Natural killer cell (primary cell): ENCODE measurements at regions not wholly inside any gene's neighbourhood (a gene's known extent, or its start where the extent isn't known, plus 50 kb on each side); places are given as distances from the start of the nearest gene placed in this dataset.

ENCODE experiments used
- ATAC-seq, 3 donors: fragments of 150-1000 bp in 2 of 3; fragments of 200-7000 bp in 1 of 3; cut with Tn5 transposase; 1 replicate in 1 of 3; 2 replicates in 2 of 3; pipeline ENCODE4 v1.10.0; 2021; ENCODE audit warnings: mild to moderate bottlenecking in 2 of 3, moderate library complexity in 2 of 3
- DNase-seq, 2 donors: peaks; one replicate each; pipeline versions ENCODE4 v3.0.0 to v3.0.0-alpha.2; 2013 to 2021; ENCODE audit warnings: mixed read lengths in 1 of 2
- H3K27ac ChIP-seq: one replicate; pipeline ENCODE4 v1.5.1; 2013; ENCODE audit warnings: mild to moderate bottlenecking, low read length
- H3K27me3 ChIP-seq: one replicate; pipeline ENCODE4 v1.6.1; 2013; ENCODE audit warnings: low read length; ENCODE audit not compliant: control insufficient read depth, insufficient read depth
- H3K36me3 ChIP-seq: one replicate; pipeline ENCODE4 v1.6.1; 2013; ENCODE audit warnings: low read length; ENCODE audit not compliant: control insufficient read depth, insufficient read depth
- H3K4me1 ChIP-seq: one replicate; pipeline ENCODE4 v1.6.1; 2013; ENCODE audit warnings: low read length; ENCODE audit not compliant: control insufficient read depth, insufficient read depth
- H3K4me3 ChIP-seq: one replicate; pipeline ENCODE4 v1.5.1; 2013; ENCODE audit warnings: low read length
- H3K9me3 ChIP-seq: one replicate; pipeline ENCODE4 v1.6.1; 2013; ENCODE audit warnings: low read length; ENCODE audit not compliant: control insufficient read depth, insufficient read depth
- H3K27ac Mint-ChIP-seq, 2 donors: one replicate each; pipeline ENCODE4 v1.8.0; 2022; ENCODE audit warnings: mild to moderate bottlenecking in 2 of 2, mixed read lengths in 2 of 2, moderate library complexity in 1 of 2
- H3K27me3 Mint-ChIP-seq, 2 donors: one replicate each; pipeline ENCODE4 v1.8.0; 2022; ENCODE audit warnings: low read depth in 2 of 2, mixed read lengths in 2 of 2
- H3K36me3 Mint-ChIP-seq: one replicate; pipeline ENCODE4 v1.8.0; 2022; ENCODE audit warnings: mixed read lengths
- H3K4me1 Mint-ChIP-seq, 2 donors: one replicate each; pipeline ENCODE4 v1.8.0; 2022; ENCODE audit warnings: mixed read lengths in 2 of 2
- H3K4me3 Mint-ChIP-seq: one replicate; pipeline ENCODE4 v1.8.0; 2022; ENCODE audit warnings: mild to moderate bottlenecking, moderate library complexity, mixed read lengths
- H3K9me3 Mint-ChIP-seq, 2 donors: one replicate each; pipeline ENCODE4 v1.8.0; 2022; ENCODE audit warnings: mixed read lengths in 2 of 2
- WGBS: methylation state at CpG from one replicate; pipeline ENCODE4 v1.1.7; 2013; ENCODE audit warnings: missing lambda C conversion rate; ENCODE audit not compliant: insufficient coverage; 5-methylcytosine and 5-hydroxymethylcytosine counted together
- intact Hi-C: fragments of 100-400 bp; cut with micrococcal nuclease; formaldehyde crosslinking; loops from one replicate; pipeline ENCODE4 v1.14.2; 2022
- TF ChIP-seq, protein P1 (sequence below): fragments of 200-600 bp; IDR thresholded peaks from one replicate; pipeline ENCODE4 v1.8.0; 2022; ENCODE audit warnings: antibody characterized with exemption

DNA sequence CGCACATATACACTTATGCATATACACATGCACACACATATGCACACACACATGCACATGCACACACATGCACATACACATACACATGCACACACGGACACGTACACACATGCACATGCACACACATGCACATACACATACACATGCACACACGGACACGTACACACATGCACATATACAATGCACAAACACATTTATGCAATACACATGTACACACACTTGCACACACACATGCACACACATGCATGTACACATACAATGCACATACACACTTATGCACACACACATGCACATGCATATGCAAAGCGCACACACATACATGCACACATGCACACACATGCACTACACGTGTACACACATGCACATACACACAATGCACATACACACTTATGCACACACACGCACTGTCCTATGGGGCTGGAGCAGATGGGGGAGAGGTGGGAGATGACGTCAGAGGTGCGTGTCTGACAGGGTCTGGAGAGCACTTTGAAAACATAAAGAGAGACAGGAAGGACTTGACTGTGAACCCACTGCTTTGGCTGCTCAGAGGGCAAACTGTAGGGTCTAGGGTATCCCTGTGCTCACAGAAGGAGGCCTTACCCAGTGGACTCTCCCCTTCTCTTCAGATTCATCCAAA lies 108.2 kb downstream of the UQCRFS1 start:
- H3K27ac Mint-ChIP-seq = no peak overlapping the region
- no peaks in the 10 kb centered on the region for H3K4me1 Mint-ChIP-seq
- no peak overlapping the region for H3K4me3 Mint-ChIP-seq
- no peaks in the 10 kb centered on the region for H3K27me3 ChIP-seq
- ATAC-seq (peak in 1 of 3 donors; percentile 37), DNase-seq (no peak)
- WGBS = 93% methylated on average over 10 of the region's 10 CpGs
- peaks cover 0 to 2% of the 10 kb centered on the region in 2 donors for H3K9me3 Mint-ChIP-seq
- TF ChIP-seq, protein P1, sequence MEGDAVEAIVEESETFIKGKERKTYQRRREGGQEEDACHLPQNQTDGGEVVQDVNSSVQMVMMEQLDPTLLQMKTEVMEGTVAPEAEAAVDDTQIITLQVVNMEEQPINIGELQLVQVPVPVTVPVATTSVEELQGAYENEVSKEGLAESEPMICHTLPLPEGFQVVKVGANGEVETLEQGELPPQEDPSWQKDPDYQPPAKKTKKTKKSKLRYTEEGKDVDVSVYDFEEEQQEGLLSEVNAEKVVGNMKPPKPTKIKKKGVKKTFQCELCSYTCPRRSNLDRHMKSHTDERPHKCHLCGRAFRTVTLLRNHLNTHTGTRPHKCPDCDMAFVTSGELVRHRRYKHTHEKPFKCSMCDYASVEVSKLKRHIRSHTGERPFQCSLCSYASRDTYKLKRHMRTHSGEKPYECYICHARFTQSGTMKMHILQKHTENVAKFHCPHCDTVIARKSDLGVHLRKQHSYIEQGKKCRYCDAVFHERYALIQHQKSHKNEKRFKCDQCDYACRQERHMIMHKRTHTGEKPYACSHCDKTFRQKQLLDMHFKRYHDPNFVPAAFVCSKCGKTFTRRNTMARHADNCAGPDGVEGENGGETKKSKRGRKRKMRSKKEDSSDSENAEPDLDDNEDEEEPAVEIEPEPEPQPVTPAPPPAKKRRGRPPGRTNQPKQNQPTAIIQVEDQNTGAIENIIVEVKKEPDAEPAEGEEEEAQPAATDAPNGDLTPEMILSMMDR = no peak
- H3K4me1 ChIP-seq = no peaks in the 10 kb centered on the region
- no peaks in the 10 kb centered on the region for H3K36me3 Mint-ChIP-seq
- H3K27ac ChIP-seq = no peak overlapping the region
- no peaks in the 10 kb centered on the region for H3K9me3 ChIP-seq
- intact Hi-C loops = no loop called here
- no peaks in the 10 kb centered on the region for H3K36me3 ChIP-seq
- H3K27me3 Mint-ChIP-seq = peaks cover 0 to 7% of the 10 kb centered on the region in 2 donors
- no peak overlapping the region for H3K4me3 ChIP-seq

DNA sequence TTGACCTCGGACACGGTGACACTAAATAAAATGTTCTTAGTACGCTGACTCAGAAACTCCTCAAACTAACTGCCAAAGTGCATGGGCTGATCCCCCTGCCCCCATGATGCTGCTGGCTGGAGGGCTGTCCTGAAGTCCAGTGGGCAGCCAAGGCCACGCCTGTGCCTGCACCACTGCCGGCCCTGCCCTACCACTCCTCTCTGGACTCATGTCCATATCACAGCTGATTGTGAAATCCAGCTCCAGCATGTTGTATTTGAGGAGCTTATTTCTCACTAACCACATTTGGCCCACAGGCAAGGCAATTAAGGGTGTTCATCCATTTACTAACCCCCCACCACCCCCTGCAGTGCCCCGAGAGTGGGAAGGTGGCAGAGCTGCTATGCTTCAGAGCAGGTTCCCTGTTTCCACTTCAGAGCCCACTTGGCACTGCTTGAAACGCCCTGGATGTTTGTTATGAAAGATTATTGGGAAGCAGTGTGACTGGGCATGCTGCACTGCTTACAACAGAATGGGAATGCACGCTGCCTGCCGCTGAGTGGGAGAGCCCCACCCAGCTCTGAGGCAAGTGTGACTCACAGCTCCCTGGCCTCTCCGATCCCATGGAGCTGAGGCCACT lies 114.0 kb downstream of the UQCRFS1 start:
- intact Hi-C loops = no loop called here
- no peak overlapping the region for H3K27ac Mint-ChIP-seq
- H3K36me3 Mint-ChIP-seq = no peaks in the 10 kb centered on the region
- H3K36me3 ChIP-seq = no peaks in the 10 kb centered on the region
- H3K27ac ChIP-seq = no peak overlapping the region
- no peak for ATAC-seq
- H3K27me3 Mint-ChIP-seq = peaks cover 0 to 2% of the 10 kb centered on the region in 2 donors
- no peak overlapping the region for H3K4me3 Mint-ChIP-seq
- H3K9me3 ChIP-seq = no peaks in the 10 kb centered on the region
- TF ChIP-seq, protein P1 = no peak
- H3K27me3 ChIP-seq = no peaks in the 10 kb centered on the region
- WGBS = 82% methylated on average over 10 of the region's 10 CpGs
- no peak overlapping the region for H3K4me3 ChIP-seq
- no peaks in the 10 kb centered on the region for H3K4me1 ChIP-seq
- DNase-seq = no peak
- H3K4me1 Mint-ChIP-seq = no peaks in the 10 kb centered on the region
- no peaks in the 10 kb centered on the region for H3K9me3 Mint-ChIP-seq

DNA sequence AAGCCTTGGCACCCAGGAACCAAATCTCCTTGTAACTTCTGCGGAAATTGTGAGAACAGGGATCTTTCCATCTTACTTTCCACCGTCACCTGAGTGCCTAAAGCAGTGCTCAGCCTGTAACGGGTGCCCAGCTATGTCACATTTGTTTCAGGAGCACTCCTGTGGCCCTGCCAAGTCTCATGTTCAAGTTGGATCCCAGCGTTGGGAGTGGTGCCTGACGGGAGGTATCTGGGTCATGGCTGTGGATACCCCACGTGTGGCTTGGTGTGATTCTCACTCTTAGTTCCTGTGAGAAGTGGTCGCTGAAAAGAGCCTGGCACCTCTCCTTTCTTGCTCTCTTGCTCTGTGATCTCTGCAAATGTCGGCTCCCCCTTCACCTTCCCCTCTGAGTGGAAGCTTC lies 114.9 kb downstream of the UQCRFS1 start:
- no peaks in the 10 kb centered on the region for H3K36me3 Mint-ChIP-seq
- intact Hi-C loops = no loop called here
- Histone ChIP-seq H3K27me3 (no peaks in the 10 kb centered on the region), H3K27ac (no peak overlapping the region), H3K9me3 (no peaks in the 10 kb centered on the region), H3K4me3 (no peak overlapping the region), H3K36me3 (no peaks in the 10 kb centered on the region), H3K4me1 (no peaks in the 10 kb centered on the region)
- no peak for ATAC-seq
- no peak overlapping the region for H3K4me3 Mint-ChIP-seq
- peaks cover 0 to 2% of the 10 kb centered on the region in 2 donors for H3K27me3 Mint-ChIP-seq
- H3K9me3 Mint-ChIP-seq = no peaks in the 10 kb centered on the region
- WGBS = 79% methylated on average over 8 of the region's 8 CpGs
- TF ChIP-seq, protein P1 = no peak
- no peak overlapping the region for H3K27ac Mint-ChIP-seq
- H3K4me1 Mint-ChIP-seq = no peaks in the 10 kb centered on the region
- no peak for DNase-seq

DNA sequence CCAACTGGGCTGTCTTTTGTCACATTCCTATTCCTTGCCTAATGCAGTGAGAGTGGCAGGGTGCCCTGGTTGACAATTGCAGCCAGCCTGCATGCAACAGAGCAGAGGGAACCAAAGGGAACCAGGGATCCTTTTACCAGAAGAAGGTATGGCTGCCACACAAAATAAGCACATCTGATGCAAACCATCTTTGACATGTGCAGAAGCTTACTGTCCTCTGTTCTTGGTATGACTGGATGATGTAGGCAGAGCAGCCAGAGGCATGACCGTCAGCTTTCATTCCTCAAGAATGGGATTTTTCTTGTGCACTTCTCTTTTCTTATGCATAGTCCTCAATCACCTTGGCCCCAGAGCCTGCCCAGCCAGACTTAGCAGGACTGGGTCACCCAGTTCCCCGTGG lies 116.1 kb downstream of the UQCRFS1 start:
- TF ChIP-seq, protein P1 = no peak
- Mint-ChIP-seq H3K4me3 (no peak overlapping the region), H3K27me3 (peaks cover 0 to 2% of the 10 kb centered on the region in 2 donors), H3K27ac (no peak overlapping the region), H3K4me1 (no peaks in the 10 kb centered on the region), H3K9me3 (no peaks in the 10 kb centered on the region), H3K36me3 (no peaks in the 10 kb centered on the region)
- H3K9me3 ChIP-seq = no peaks in the 10 kb centered on the region
- 61% methylated on average over 2 of the region's 2 CpGs for WGBS
- H3K4me1 ChIP-seq = no peaks in the 10 kb centered on the region
- no peak overlapping the region for H3K27ac ChIP-seq
- intact Hi-C loops = no loop called here
- H3K4me3 ChIP-seq = no peak overlapping the region
- ATAC-seq (no peak), DNase-seq (no peak)
- H3K27me3 ChIP-seq = no peaks in the 10 kb centered on the region
- H3K36me3 ChIP-seq = no peaks in the 10 kb centered on the region
